Esophagus muscularis mucosa (tissue), 4 donors: ENCODE measurements at regions not wholly inside any gene's neighbourhood (a gene's known extent, or its start where the extent isn't known, plus 50 kb on each side); places are given as distances from the start of the nearest gene placed in this dataset.

Experiments used
- DNase-seq: peaks from one replicate; pipeline ENCODE4 v3.0.0-alpha.2; 2017; ENCODE audit errors: extremely low spot score
- H3K27ac ChIP-seq, 4 donors: fragments of 200-600 bp; sonication (generic); replicated peaks in 1 of 4; 1 replicate in 3 of 4; 2 replicates in 1 of 4; pipeline ENCODE4 v1.5.1; 2016 to 2019; ENCODE audit warnings: mild to moderate bottlenecking in 1 of 4
- H3K27me3 ChIP-seq, 4 donors: fragments of 200-600 bp; sonication (generic); one replicate each; pipeline versions ENCODE4 v1.5.1 to v1.6.0; 2016 to 2019
- H3K36me3 ChIP-seq, 4 donors: fragments of 200-600 bp; sonication (generic); one replicate each; pipeline ENCODE4 v1.5.1; 2016 to 2019
- H3K4me1 ChIP-seq, 4 donors: fragments of 200-600 bp; sonication (generic); one replicate each; pipeline ENCODE4 v1.5.1; 2016 to 2019
- H3K4me3 ChIP-seq, 4 donors: fragments of 200-600 bp; sonication (generic); 1 replicate in 2 of 4; 2 replicates in 2 of 4; pipeline ENCODE4 v1.5.1; 2016 to 2019; ENCODE audit warnings: mild to moderate bottlenecking in 4 of 4, moderate library complexity in 1 of 4
- H3K9me3 ChIP-seq, 4 donors: fragments of 200-600 bp; sonication (generic); 1 replicate in 3 of 4; 2 replicates in 1 of 4; pipeline ENCODE4 v1.5.1; 2016 to 2019
- EP300 ChIP-seq: sonication (generic); formaldehyde crosslinking; IDR thresholded peaks from one replicate; pipeline ENCODE4 v1.6.1; 2017; ENCODE audit warnings: antibody characterized with exemption
- POLR2A ChIP-seq: fragments of 450-650 bp; IDR thresholded peaks from one replicate; pipeline ENCODE4 v1.6.1; 2017; ENCODE audit warnings: antibody characterized with exemption, moderate library complexity, mild to moderate bottlenecking, low read depth
- POLR2AphosphoS5 ChIP-seq, 2 donors: sonication (generic); formaldehyde crosslinking; IDR thresholded peaks; one replicate each; pipeline ENCODE4 v1.6.1; 2017; ENCODE audit warnings: antibody characterized with exemption in 2 of 2
- WGBS: methylation state at CpG from one replicate; pipeline ENCODE4 v1.1.5; 2018; 5-methylcytosine and 5-hydroxymethylcytosine counted together
- intact Hi-C: fragments of 100-400 bp; cut with DNase I; formaldehyde crosslinking; loops from one replicate; pipeline ENCODE4 v1.15.1; 2023
- TF ChIP-seq, protein P1 (sequence below), 3 experiments: fragments of 200-600 bp in 2 of 3; fragments of 450-650 bp in 1 of 3; sonication (generic) in 2 of 3; IDR thresholded peaks; one replicate each; pipeline ENCODE4 v1.5.1; 2017 to 2019; ENCODE audit warnings: antibody characterized with exemption in 3 of 3, mild to moderate bottlenecking in 2 of 3, moderate library complexity in 1 of 3

DNA sequence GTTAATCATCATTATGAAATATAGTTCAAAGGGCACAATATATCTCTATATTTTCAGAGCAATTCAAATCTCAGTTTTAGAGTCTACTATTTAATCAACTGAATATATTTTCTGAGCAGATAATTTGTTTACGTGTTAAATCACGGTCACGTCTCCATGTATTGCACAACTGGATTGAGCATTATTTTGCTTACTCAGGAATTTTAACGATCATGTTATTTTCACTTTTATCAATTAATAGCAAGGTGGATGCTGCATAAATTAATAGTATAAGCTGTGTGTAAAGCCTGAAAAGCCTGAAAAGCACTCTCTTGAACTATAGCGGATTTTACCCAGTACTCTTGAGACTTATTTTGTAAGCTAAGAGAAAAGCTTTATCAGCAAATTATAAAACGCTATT is 374.9 kb downstream of the MAGEB5 start:
- Histone ChIP-seq H3K27ac (no peak overlapping the region), H3K36me3 (no peaks in the 10 kb centered on the region), H3K4me1 (no peaks in the 10 kb centered on the region), H3K4me3 (no peak overlapping the region), H3K9me3 (peaks cover 0 to 9% (median 0%) of the 10 kb centered on the region in 4 donors), H3K27me3 (no peaks in the 10 kb centered on the region)
- 74% methylated on average over 6 of the region's 6 CpGs for WGBS
- TF ChIP-seq EP300 (no peak), POLR2AphosphoS5 (IDR thresholded peaks at IDR 0.05) (no peak), POLR2A (no peak)
- TF ChIP-seq, protein P1, sequence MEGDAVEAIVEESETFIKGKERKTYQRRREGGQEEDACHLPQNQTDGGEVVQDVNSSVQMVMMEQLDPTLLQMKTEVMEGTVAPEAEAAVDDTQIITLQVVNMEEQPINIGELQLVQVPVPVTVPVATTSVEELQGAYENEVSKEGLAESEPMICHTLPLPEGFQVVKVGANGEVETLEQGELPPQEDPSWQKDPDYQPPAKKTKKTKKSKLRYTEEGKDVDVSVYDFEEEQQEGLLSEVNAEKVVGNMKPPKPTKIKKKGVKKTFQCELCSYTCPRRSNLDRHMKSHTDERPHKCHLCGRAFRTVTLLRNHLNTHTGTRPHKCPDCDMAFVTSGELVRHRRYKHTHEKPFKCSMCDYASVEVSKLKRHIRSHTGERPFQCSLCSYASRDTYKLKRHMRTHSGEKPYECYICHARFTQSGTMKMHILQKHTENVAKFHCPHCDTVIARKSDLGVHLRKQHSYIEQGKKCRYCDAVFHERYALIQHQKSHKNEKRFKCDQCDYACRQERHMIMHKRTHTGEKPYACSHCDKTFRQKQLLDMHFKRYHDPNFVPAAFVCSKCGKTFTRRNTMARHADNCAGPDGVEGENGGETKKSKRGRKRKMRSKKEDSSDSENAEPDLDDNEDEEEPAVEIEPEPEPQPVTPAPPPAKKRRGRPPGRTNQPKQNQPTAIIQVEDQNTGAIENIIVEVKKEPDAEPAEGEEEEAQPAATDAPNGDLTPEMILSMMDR (IDR thresholded peaks at IDR 0.05), result no peak
- DNase-seq, result no peak
- intact Hi-C loops, result no loop called here

DNA sequence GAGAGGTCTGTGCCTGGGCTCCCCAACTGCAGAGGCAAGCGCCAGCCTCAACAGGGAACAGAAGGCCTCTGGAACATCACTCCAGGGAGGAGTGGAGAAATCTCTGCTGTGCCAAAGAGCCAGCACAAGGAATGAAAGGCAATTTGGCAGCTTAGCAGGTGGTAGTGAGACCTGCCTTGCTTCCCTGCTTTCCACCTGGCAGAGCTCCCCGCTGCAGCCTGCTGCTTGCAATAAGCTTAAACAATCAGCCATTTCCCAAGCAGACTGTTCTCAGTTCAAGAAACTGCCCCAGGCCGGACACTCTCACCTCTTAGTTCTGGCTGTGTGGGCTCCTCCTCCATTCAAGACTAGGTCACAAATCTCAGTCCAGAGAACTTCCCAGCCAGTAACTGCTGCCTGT is 370.6 kb downstream of the MAGEB5 start:
- no peak for DNase-seq
- Histone ChIP-seq H3K4me3 (no peak overlapping the region), H3K4me1 (no peaks in the 10 kb centered on the region), H3K9me3 (no peaks in the 10 kb centered on the region), H3K27me3 (no peaks in the 10 kb centered on the region), H3K27ac (no peak overlapping the region), H3K36me3 (no peaks in the 10 kb centered on the region)
- 60% methylated on average over 1 of the region's 3 CpGs for WGBS
- intact Hi-C loops, result no loop called here
- no peak for TF ChIP-seq POLR2AphosphoS5 (IDR thresholded peaks at IDR 0.05)
- no peak for TF ChIP-seq POLR2A
- no peak for TF ChIP-seq EP300
- TF ChIP-seq, protein P1 (IDR thresholded peaks at IDR 0.05), result no peak

DNA sequence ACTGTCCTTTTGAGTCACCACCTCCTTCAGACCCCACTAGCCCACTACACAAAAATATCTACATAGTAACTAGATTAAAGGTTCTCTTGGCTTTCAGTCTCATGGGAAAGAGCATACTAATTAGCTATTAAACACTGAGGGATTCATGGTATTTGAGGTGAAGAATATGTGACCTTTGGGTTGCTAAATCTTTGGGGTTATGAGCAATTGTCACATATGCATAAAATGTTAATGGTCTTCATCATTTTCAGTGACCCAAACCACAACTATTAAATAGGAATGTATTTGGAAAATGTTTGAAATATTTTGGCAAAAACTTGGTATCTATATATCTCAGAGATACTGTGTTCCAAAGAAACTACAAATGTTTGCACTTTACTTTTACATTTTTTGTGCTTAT is 365.1 kb downstream of the MAGEB5 start:
- Histone ChIP-seq H3K9me3 (no peaks in the 10 kb centered on the region), H3K4me1 (no peaks in the 10 kb centered on the region), H3K36me3 (no peaks in the 10 kb centered on the region), H3K4me3 (no peak overlapping the region), H3K27ac (no peak overlapping the region), H3K27me3 (no peaks in the 10 kb centered on the region)
- no peak for DNase-seq
- intact Hi-C loops, result no loop called here
- TF ChIP-seq POLR2AphosphoS5 (IDR thresholded peaks at IDR 0.05) (no peak), EP300 (no peak), POLR2A (no peak)
- TF ChIP-seq, protein P1 (IDR thresholded peaks at IDR 0.05), result no peak

DNA sequence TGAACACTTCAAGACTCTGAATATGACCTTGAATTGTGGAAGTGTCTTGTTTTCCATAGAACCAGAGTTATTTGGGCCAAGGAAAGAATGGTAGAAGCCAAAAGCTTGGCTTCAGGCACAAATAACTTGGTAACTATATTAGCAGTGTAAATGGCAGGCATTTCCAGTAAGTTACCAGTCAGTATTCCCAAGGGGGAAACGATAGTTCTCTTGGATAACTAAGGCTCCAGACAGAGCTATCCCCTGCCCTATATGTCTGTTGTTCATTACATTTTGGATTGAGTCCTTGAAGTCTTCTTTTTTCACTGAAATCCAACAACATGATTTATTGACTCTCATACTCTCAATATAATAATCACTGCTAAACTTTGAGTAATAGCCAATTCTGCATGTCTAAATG is 364.1 kb downstream of the MAGEB5 start:
- Histone ChIP-seq H3K9me3 (no peaks in the 10 kb centered on the region), H3K27ac (no peak overlapping the region), H3K36me3 (no peaks in the 10 kb centered on the region), H3K27me3 (no peaks in the 10 kb centered on the region), H3K4me1 (no peaks in the 10 kb centered on the region), H3K4me3 (no peak overlapping the region)
- intact Hi-C loops, result no loop called here
- TF ChIP-seq, protein P1 (IDR thresholded peaks at IDR 0.05), result no peak
- TF ChIP-seq POLR2A (no peak), POLR2AphosphoS5 (IDR thresholded peaks at IDR 0.05) (no peak), EP300 (no peak)
- no peak for DNase-seq
- WGBS, result 65% methylated on average over 1 of the region's 1 CpG

DNA sequence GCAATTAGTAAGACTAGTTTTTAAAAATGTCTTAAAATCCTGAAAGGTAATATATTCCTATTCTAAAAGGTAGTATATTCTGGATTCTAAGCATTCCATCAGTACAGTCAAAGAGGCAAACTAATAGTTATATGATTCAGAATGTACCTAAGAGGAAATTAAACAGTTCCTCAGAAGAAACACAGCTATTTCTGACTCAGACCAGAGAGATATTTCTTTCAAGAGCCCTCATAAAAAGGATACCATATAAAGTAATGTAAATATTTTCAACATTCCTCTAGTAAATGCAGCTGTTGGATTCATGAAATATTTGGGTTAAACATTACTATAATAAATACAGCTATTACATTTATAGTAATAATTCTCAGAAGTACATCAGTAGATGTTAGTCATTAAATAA is 358.3 kb downstream of the MAGEB5 start:
- Histone ChIP-seq H3K4me1 (no peaks in the 10 kb centered on the region), H3K27ac (no peak overlapping the region), H3K9me3 (no peaks in the 10 kb centered on the region), H3K36me3 (no peaks in the 10 kb centered on the region), H3K27me3 (no peaks in the 10 kb centered on the region), H3K4me3 (no peak overlapping the region)
- intact Hi-C loops, result no loop called here
- TF ChIP-seq EP300, result no peak
- DNase-seq, result no peak
